PC-3 (cell line): ENCODE measurements at regions not wholly inside any gene's neighbourhood (a gene's known extent, or its start where the extent isn't known, plus 50 kb on each side); places are given as distances from the start of the nearest gene placed in this dataset.

Experiments used
- CTCF ChIP-seq: fragments of 300-600 bp; sonication (generic); conservative IDR thresholded peaks from 2 replicates; pipeline ENCODE4 v1.5.1; 2017; ENCODE audit warnings: antibody characterized with exemption, low read depth, mild to moderate bottlenecking, low read length
- EZH2 ChIP-seq: fragments of 300-600 bp; sonication (generic); IDR thresholded peaks from one replicate; pipeline ENCODE4 v1.6.1; 2017; ENCODE audit warnings: antibody characterized with exemption, mild to moderate bottlenecking, low read length; ENCODE audit not compliant: unreplicated experiment
- EZH2phosphoT487 ChIP-seq: fragments of 300-600 bp; sonication (generic); IDR thresholded peaks from 2 replicates; pipeline ENCODE4 v1.6.1; 2018; ENCODE audit warnings: mild to moderate bottlenecking, antibody characterized with exemption, low read length, borderline replicate concordance

- TF ChIP-seq CTCF (no peak), EZH2 (no peak), EZH2phosphoT487 (no peak)
These were observed 1029.5 kb downstream of the C4orf33 start for GRCh38 chr4:130125467-130125866.
